Fibroblast of skin of left biceps (primary cell): ENCODE measurements at regions not wholly inside any gene's neighbourhood (a gene's known extent, or its start where the extent isn't known, plus 50 kb on each side); places are given as distances from the start of the nearest gene placed in this dataset.
A peak's percentile ranks its signal among the peaks of the same experiment; 100 is the strongest.

Experiments
- DNase-seq, 2 experiments: peaks; one replicate each; pipeline ENCODE4 v3.0.0-alpha.2; 2013; ENCODE audit warnings: low read depth in 2 of 2

DNA sequence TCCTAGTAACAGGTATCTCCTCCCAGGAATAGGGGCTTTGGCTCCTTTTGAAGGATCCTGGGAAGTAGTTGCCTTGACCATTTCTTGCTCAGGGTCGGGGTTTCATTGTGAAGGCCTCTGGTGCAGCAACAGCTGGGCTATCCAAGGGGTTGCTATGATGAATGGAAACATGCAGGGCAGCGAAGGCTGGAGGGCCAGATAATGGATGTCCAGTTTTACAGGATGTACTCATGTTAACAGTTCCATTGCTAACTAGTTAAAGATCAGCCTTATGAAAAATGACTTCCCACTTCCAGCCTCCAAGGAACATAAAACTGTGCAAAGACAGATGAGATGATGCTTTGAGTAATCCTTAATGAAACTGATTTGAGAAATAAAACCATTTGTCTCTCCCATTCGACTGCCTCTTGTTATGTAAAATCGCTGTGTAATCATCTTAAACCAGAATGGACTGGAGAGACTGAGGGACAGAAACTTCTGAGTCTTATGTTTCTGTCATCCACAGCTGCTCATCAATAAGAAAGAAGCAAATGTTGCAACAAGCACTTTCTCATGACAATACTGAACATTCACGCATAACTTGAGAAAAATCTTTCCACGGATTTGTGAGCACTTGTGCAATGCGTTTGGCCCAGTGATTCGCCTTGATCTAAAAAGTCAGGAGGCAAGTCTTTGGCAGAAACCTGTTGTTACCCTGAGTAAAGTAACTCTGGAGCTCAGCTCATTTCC, 473.5 kb upstream of the RGMA start:
- no peak for DNase-seq

GRCh38 chr15:93557696-93558095, 468.7 kb upstream of the RGMA start:
- DNase-seq, result no peak

DNA sequence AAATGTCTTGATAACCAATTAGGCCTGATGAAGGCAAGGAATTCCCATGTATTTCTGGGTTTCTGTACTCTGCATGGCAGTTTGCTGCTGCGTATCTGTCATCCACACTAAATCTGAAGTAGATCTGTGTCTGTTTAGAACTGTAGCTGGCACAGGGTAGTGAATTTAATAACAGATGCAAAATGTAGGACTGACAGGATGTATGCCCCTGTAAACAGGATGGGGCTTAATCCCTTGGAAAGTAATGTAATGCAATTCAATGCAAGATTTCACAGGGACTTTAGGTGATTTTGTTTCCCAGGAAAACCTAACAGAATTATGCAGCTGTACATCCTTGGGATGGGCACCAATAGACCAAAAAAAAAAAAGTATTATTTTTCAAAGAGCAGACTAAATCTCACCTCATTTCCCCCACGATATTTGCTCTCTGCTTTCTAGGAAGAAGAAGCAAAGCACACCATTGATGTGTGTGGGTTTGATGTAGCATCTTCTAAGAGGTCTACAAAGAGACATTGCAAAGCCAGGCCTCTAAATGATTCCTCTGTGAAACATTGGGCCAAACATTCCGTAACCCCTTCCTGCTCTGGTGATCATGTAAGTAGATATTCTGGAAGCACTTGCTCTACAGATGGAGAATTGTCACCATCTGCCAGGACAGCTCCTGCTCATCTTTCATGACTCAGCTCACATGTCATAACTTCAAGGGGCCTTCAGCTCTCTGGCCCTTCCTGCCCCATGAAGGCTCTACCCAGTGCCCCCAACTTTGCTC, 464.3 kb upstream of the RGMA start:
- DNase-seq, result no peak

DNA sequence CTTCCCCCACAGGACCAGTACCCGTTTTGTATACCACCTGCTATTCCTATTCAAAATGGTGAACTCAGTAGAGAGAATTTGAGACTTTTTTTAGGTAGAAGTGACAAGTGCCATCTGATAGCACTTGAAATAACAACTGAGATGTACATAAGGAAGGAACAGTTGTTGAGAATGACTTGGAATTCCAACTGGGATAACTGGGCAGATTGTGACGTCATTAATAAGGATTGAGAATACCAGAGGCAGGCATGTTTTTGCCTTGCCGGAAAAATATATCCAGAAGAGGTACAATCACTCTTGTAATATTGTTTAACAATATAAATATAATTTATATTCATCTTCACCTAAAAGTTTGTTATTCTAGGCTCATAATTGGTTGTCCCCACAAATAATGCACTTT, 454.1 kb upstream of the RGMA start:
- DNase-seq, result no peak

GRCh38 chr15:93527374-93528050, 438.5 kb upstream of the RGMA start:
- no peak for DNase-seq

DNA sequence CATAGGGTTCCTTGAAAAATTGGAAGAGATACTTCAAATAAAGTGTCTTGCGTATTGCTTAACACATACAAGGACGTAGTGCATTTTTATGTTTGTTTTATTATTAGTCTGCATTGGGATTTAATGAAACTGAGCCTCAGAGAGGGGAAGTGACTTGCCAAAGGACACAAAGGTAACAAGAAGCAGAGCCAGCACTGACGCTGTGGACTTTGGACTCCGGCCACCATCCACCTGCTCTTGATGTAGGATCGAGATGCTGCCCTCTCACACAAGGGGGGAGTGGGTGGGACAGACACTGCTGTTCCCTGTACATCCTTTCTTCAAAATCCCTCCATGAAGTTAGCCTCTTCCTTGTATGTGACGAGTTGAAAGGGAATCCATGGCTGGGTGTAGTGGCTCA, 435.4 kb upstream of the RGMA start:
- no peak for DNase-seq

GRCh38 chr15:93523481-93523880, 434.5 kb upstream of the RGMA start:
- peak; percentile 25 to 27 for DNase-seq

DNA sequence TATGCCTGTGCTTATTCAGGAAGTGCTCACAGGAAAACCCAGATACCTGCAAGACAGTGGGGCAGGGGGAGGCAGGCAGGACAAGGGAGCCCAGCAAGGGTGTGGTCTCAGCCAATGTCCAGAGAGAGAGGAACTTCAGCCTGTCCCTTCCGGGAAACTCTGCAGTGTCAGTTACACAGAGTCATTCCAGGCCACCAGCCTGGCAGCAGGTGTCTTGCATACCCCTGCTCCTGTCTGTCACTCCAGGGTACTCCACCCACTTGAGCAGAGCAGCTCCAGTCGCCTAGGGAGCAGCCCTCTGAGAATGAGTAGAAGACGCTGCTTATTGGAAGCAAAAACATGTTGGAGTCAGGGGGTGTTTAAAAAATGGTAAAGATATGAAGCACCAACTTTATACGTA, 431.2 kb upstream of the RGMA start:
- DNase-seq, result no peak

- DNase-seq, result no peak
Measured at GRCh38 chr15:93519599-93519998, 430.6 kb upstream of the RGMA start.

GRCh38 chr15:93517176-93517575, 428.2 kb upstream of the RGMA start:
- no peak for DNase-seq

- no peak for DNase-seq
Measured at GRCh38 chr15:93515256-93516051, 426.4 kb upstream of the RGMA start.

DNA sequence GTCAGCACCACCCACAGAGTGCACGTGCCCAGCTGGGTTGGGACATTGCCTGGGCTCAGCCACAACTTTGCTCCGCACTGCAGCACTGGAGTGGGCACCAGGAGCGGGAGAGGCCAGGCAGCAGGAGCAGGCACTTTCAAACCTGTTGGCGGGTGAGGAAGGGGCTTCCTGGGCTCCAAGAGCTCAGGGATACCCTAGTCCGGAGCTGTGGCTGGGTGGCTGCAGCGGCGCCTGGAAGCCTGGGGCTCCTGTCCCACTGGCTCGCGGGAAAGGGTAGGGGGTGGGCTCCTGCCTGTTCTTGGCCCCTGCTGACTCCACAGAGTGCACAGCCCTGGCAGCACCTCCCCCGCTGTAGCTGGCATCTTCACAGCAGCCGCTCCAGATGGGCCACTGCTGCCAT, 417.6 kb upstream of the RGMA start:
- DNase-seq, result no peak

DNA sequence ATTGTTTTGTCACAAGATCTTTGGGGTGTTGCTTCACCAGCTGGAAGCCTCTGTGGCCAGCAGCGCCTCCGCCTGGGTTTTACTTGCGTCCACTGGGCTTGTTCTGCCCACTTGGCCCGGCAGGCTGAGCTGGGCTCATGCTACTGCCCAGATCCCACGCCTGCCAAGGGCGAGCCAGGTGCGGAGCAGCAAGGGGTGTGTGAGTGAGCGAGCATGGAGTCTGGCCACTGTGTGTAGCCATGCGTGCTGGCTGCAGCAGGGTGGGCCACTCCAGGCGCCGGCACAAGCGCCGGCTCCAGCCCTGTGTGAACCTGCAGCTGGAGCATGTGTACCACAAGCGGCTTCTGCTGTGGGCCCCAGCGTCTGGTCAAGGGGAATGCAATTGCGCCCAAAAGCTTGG, 416.5 kb upstream of the RGMA start:
- no peak for DNase-seq

- DNase-seq, result no peak
Measured at GRCh38 chr15:93501946-93502345, 412.9 kb upstream of the RGMA start.

GRCh38 chr15:93500155-93500554, 411.1 kb upstream of the RGMA start:
- DNase-seq, result no peak

DNA sequence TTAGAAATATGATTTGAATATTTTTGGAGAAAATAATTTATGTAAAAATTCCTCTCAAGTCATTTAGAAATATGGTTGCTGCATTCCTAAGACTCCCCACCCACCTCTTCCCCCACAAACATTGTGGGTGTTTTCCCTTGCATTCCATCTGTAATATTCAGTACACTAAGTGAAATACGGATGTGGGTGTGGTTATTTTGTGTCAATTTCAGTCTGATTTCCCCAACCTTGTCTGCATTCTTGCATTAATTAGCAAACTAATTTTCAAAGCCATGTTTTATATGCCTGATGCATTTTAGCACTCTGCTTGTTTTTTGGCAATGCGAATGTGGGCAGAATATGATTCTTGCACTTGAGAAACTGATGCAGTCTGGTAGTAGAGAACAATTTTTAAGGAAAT, 408.3 kb upstream of the RGMA start:
- peak in 1 of 2 experiments; percentile 9 for DNase-seq

- no peak for DNase-seq
Measured at GRCh38 chr15:93496888-93497287, 407.9 kb upstream of the RGMA start.

GRCh38 chr15:93495799-93496637, 407.0 kb upstream of the RGMA start:
- no peak for DNase-seq

GRCh38 chr15:93493172-93493571, 404.2 kb upstream of the RGMA start:
- DNase-seq, result no peak

DNA sequence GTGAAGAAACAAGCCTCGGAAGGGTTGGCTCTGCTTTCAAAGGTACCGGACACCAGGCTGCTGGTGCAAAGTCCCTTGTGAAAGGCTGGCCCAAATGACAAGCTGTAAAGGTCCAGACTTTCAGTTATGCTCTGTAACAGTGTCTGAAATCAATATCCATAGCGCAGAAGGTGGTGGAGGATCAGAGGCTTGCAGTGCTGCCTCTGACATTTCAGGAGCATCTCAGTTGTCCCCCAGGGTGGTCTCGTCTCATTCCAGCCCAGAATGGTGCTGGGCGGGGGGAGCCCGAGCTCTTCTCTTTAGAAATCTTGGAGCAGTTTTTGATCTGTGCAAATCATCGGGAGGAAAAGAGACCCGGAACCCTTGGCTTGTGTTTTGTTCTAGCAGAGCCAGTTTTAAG, 402.3 kb upstream of the RGMA start:
- DNase-seq, result no peak

DNA sequence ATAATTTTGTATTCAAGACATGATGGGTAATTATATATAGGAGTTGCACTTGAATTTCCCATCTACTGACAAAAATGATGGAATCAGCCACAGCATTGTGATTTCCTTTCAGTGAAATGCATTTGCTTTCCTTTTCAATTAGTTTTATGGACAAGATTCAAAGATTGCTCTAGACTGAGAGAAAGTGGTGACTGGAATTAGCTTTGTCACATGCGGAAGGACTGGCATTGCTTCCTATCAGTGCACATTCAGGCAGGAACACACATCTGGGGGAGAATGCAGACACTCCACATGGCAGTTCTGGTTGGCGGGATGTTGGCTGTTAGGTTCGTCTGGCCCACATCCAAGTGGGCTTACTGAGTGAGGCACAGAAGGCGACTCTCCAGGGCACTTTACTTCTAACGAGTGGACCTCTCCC, 399.3 kb upstream of the RGMA start:
- no peak for DNase-seq
